ENCODE measurements at regions not wholly inside any gene's neighbourhood (a gene's known extent, or its start where the extent isn't known, plus 50 kb on each side); places are given as distances from the start of the nearest gene placed in this dataset.

DNA sequence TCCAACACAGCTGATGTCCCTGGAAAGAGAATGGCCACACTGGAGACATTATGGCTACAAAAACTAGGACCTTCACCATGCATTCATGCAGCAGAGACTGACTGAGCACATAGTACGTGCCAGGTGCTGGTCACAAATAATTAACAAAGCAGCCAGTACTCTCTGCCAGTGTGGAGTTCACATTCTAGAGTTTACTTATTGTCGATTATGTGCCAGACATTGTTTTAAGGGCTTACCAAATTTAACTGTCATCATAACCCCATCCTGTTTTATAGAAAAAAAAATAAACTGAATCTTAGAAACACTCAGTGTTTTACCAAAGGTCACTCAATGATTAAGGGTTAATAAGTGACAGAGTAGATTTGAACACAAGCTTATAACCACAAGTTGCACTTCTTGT lies 143.3 kb downstream of the RRAGC start:
- DNase-seq: no peak

DNA sequence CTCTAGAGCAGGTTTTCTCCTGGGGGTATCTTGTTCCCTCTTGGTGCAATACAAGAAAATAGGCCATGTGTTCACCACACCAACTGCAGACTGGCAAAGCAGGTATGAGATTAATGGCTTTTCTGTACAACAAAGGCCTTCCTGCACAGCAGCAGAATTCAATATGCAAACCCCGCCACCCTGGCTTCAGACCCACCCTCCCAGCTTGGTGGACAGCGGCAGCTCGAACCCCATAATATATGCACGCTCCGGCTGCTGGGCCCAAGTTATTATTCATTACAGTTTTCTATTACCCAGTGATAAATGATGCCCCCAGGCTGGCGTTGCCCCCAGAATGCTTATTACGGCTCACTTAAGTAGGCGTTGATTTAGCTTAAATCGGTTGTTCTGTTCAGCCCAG lies 144.2 kb downstream of the RRAGC start:
- DNase-seq: no peak

DNA sequence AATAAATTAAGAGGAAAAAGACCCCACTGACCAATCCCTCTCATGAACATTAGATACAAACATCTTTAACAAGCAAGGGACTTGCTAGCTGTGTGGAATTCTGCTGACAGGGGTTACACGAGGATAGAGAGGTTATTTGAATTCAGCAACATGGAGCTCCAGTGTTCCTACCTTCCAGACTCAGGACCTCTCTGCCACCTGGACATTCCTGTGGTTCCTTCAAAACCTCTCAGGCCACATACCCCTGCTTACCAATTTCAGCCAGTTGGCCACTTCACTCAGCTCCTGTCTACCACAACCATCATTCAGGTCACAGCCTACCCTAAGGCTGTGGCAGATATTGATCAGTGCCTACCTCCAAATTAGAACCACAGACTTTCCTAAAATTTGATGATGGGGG lies 147.5 kb downstream of the RRAGC start:
- no peak for DNase-seq

DNA sequence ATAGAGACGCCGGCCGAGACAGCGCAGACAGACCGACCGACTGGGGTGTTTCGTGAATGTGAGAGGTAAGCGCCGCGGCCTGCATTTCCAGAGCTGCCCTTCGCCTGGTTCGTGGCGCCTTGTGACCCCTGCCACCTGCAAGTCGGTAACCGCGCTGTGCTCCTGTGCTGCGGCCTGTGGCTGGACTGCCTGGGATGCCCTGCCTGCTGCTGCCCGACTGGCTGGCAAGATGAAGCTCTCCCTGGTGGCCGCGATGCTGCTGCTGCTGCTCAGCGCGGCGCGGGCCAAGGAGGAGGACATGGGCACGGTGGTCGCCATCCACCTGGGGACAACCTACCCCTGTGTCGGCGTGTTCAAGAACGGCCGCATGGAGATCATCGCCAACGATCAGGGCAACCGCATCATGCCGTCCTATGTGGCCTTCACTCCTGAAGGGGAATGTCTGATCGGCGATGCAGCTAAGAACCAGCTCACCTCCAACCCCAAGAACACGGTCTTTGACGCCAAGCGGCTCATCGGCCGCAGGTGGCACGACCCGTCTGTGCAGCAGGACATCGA lies 150.8 kb downstream of the RRAGC start:
- DNase-seq: no peak

DNA sequence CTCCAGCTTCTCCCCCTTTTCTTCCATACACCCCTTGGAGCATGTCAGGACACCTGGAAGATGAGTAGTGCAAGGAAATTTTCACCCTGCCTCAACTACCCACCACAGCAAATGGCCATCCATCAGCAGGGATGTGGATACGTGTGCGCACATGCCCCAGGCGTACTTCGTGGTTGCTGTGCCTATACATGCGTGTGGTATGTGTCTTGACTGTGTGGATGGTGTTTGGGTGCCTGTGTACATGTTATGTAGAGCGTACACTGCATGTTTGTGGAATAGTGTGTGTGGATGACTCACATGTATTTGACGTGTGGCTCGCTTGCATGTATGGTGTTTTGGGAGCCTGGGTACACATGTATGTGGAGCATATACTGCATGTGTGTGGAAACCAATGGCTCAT lies 158.5 kb downstream of the RRAGC start:
- no peak for DNase-seq

DNA sequence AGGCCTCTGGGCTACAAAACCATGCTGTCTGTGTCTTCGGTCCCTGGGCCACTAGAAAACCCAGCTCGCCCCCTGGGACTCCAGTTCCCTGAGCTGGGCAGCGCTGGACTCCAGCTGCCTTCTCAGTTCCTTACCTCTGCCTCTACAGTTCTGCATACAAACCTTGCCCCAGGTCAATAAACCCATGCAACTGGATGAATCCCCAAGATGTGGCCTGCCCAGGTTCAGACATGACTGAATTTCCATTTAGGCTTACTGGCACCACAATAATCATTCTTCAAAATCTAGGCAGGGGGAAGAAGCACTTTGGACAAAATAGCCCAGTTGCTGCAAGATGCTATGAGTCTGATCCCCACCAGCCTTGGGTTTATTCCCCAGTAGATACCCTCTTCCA lies 159.5 kb downstream of the RRAGC start:
- DNase-seq: no peak

DNA sequence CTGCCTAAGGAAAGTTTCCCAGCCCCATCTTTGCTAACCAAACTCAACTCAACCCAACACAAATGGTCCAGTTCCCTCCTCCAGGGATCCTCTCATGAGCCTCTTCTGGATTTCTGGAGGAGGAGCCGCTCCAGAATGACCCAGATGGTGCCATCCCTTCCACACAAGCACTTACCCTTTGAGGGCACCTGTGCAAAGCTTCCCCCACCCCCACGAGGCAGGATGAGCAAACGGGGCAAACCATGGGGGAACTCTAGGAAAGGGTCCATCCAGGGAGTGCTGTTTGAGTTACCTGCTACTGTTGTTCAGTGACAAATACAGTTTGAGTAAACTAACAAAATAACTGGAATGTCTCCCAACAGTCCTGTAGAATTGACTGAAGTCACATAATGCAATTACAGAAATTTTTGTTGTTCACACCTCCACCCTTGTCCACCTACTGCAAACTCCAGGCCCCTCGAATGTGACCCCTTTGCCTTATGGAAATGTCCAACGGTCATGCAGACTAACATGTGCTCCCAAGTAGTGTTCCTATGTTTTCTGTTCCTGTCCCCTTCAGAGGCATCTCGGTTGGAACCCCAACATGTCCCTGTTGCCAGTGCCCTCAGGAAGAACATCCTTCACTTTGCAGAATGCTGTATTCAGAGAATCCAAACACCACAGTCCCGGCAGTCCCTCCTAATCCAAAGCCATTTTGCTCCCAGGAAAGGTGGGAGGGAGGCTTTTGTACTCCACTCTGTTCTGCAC lies 160.1 kb downstream of the RRAGC start:
- DNase-seq: no peak

DNA sequence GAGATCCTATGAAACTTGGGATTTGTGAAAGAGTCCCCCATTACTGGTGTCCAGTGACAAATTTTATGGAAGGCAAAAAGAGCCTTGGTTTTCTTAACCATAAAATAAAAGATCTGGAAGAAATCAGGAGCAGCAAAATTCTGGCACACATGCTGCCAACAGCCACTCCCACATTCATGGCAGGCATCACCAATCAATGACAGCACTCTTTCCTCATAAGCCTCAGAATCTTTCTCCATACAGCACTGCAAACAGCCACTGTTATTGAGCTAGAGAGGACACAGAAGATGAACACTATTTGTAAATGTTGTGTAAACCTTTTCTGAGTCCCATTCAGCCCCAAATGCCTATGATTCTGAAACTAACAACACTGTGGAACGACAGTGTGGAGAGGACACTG lies 162.2 kb downstream of the RRAGC start:
- no peak for DNase-seq

DNA sequence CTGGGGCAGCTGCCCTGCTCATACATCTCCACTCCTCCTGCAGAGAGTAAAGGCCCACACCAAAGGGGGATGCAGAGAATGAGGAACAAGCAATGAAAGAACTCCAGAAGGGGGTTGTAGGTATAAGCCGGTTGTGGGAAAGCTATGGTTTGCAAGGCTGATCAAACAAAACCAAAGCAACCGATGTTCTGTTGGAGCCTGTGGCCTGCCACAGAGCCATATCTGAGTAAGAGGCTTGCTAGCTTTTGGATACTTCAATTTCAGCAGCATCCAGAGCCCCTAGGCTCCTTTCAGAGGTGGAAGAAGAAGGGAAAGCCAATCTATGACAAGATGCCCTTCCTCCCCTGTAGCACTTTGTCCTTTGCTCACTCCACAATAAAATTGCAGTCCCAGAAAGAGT lies 163.2 kb downstream of the RRAGC start:
- no peak for DNase-seq

DNA sequence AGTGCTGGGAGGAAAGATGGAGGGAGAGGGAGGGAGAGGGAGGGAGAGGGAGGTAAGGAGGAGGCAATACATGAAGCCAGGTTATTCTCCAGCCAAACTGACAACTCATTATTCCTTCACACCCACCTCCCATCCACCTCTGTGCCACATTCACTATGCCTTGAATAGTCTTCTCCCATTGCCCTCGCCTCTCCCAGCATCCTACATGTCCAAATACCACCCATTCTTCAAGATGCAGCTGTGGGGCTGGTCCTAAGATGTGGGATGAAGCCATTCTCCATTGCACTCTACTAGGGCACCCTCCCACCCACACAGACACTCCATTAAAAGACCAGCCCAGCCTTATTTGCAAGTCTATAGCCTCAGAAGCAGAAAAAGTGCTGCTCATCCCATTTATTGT lies 165.8 kb downstream of the RRAGC start:
- no peak for DNase-seq

DNA sequence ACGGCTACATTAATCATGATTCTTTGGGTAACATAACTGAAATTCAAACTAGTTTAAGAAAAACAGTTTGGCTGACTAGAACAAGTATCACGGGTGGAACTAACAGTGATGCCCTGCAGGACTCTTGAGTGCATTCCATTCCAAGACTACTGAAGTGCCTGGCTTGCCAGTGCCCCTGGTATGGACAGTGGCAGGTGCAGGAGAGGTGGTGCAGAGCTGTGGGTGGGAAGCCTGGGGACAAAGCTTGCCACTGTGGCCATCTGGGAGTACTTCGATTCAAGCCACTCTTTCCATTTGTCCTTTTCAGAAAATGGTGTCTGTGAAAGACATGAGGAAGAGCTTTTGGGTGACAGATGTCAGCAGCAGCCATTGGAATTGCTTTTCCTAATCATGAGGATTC lies 166.5 kb downstream of the RRAGC start:
- DNase-seq: no peak

DNA sequence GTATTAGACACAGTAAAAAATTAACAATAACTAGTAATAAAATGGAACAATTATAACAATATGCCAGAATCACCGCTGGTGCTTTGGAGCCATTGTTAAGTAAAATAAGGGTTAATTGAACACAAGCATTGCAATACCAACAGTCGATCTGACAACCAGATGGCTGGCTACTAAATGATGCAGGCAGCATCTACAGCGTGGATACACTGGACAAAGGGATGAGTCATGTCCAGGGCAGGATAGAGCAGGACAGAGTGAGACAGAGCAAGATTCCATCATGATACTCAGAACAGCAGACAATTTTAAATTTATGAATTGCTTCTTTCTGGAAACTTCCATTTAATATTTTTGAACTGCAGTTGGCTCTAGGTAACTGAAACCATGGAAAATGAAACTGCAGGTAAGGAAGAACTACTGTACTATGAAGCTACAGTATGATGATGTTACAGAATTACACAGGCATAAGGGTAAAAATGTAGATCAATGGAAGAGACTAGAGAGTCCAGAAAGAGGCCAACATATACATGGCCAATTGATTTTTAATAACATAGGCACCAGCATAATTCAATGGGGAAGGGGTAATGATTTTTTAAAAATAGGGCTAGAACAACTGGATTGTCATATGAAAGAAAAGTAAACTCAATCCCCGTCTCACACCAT lies 168.7 kb downstream of the RRAGC start:
- no peak for DNase-seq

DNA sequence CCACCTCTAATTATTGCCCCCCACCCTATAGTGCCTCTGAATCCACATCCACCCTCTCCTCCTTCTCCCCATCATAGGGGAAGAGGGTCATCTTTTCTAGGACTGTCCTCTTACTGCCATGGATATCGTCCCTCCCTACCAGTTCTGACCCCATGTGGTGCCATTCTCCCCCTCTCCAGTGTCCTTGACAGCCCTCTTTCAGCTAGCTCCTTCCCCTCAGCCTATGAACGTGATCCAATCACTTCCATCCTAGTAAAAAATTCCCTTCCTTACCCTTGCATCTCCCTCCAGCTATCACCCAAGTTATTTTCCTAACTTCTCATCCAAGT lies 172.7 kb downstream of the RRAGC start:
- no peak for DNase-seq

DNA sequence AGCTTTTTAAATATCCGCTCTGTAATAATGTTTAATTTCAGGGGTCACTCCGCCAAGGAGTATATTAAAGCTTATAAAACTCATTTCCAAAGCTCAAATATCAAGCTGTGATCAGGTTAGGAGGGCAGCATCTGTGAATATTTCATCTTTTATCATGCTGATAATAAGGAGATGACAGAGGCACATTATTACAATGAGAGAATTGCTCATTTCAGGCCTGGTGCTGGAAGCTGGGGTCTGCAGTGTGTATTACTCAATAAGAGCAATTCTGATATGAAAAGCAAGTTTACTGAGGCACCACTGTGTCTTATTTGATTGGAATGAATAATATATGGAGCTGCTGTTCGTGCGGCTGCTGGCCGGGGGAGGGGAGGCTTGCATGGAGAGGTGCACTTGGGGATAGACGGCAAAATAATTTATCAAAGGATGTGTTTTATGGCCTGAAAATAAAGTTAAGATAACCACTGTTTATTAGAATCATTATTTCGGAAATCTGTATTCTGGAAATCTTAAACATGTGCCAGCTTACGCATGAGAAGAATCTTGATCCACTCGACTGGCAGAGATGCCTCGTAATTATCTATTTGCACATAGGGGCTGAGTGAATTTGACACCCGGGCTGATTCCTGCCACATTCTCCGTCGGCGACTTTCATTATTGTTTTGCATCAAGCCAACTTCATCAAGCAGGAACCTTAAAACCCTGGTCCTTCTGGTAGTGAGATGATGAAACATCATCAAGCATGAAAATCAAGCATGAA lies 173.2 kb downstream of the RRAGC start:
- no peak for DNase-seq

DNA sequence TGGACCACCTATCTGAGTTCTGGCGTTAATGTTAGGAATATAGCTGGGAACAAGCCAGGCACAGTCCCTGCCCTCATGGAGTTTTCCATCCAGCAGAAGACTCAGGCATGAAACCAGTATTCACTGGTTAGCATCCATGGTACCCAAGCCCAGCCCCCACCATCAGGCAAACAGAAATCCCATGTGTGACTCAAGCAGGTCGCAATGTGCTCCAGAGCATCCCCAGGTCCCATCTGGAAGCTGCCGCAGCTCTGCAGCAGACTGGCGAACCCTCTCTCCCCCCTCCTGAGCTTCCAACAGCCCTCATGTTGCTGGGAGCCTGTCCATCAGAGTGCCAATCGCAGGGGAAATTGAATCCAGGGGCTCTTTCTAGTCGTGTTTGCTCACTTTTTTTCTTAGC lies 174.2 kb downstream of the RRAGC start:
- DNase-seq: no peak

DNA sequence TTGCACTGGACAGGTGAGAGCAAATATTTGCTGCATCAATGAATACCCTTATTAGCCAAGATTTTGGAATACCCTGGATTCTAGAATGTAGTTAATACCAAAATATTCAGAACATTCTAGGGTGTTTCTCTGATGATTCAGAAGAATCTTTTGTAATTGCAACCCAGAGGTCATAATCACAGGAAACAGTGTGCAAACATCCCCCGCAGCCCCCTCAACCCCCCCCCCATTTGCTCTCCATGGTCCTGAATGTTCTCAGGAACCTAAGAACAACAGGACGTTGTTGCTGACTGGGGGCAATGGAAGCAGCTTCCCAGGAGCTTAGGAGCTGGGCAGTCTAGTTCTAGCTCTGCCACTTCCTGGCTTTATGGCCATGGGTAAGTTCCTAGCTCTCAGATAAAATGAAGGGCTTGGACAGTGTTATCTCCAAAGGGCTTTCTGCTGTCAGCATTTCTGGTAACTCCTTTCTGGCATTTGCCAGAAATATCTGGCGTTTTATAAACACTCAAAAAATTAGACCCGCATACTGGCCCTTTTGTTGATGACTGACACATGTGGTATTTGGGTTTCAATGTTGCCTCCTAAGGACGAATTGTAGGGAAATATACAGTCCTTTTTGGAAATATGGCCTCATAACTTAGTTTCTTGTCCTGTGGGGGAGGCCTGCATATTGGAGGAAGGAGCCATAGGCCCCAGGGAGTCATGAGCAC lies 178.6 kb downstream of the RRAGC start:
- no peak for DNase-seq

DNA sequence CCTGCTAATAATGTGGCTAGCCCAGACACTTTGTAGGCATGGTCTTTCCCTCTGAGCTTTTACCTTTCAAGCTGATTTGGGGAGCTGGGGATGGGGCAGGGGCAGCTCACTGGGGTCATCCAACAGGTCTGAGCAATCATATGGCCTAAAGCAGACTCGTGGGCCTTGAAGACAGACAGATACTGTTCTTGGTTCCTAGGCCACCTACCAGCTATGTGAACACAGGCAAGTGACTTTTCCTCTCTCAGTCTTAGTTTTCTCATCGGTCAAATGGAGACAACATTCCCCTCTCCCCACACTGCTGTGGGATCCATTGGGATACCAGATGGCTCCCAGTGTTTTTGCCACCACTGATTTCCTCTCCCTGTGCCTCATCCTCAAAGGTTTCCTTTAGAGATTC lies 181.8 kb downstream of the RRAGC start:
- no peak for DNase-seq

DNA sequence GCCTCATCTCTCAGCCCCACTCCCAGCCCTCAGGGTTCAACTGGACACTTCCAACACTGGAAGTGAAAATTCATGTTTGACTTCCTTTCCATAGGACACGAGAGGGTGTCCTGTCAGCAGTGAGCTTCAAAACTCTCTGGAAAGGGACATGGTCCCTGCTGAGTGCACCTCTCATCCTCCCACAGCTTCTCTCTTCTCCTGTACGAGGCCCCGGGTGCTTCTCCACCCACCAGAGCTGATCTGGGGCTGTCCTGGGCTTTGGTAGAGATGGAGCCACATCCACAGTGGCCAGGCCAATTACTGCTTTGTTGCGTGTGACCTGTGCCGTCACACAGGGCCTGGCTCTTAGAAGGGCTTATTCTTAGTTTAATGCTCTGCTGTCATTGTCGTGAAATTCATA lies 182.3 kb downstream of the RRAGC start:
- no peak for DNase-seq

DNA sequence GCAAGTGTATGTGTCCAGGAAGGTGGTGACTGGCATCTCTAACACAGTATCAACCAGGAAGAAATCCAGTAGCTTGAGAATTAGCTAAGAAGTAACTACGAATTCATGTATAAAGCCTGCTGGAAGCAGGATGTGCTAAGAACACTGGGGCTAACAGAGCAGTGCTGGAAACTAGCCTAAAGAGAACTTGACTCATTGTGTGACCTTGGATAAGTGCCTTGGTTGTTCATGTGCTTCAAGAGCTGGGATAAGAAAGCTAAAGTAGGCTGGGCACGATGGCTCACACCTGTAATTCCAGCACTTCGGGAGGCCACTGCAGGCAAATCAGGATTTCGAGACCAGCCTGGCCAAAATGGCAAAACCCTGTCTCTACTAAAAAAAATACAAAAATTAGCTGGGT lies 186.9 kb downstream of the RRAGC start:
- no peak for DNase-seq

DNA sequence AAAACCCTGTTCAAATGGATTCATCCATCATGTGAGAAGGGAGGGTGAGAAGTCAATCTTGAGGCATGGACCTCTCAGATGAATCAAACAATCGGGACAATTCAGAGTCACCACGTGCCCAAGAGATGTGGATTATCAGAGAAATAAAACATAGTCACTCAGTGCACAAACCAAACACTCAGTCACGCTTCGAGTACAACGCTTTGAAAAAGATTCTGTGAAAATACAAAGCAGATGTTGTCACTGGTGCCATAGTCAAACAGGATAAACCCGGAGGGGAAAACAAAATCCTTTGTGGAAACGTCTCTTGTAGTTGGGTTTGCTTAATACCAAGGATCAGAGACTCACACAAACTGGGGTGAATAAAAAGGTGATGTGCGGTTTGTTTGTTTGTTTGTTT lies 188.4 kb downstream of the RRAGC start:
- no peak for DNase-seq

DNA sequence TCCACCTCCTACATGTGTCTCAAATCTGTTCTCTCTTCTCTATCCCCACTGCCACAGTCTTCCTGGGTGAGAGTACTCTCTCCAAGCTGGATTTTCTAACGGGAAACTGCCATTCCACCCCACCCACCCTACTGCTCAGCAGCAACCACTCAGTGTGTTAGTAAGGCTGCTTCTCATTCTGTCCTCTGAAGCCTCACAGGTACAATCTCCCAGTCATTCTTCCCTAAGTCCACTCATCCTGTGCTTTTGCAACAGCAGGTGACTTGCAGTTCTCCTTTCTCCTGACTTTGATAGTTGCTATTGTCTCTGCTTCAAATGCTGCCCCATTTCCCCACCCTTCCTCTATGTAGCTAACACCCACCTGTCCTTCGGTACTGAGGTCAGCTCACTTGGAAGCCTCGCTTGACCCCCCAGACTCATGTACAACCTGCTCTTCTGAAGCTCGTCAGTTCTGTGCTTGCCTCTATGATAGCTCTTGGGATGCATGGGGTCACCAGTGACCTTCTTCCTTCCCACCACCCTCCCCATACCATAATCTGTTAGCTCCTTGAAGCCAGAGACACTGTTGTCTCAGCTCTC lies 188.9 kb downstream of the RRAGC start:
- no peak for DNase-seq

DNA sequence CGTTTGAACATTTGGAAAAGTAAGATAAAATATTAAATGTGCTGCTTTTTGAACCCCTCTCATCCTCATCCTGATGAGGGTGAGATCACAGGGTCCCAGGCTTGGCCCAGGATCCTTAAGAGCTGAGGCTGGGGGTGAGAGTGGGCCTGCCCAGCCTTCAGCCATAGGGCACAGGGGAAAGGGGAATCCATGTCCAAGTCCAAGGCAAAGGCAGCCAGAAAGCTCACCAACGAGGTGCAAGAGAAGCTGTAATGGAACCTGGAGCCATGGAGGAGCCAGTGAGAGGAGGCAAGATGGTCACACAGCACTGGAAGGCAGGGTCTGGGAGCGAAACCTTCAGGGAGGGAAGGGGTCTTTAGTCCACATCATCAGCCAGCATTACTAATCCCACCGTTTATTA lies 191.9 kb downstream of the RRAGC start:
- DNase-seq: no peak

DNA sequence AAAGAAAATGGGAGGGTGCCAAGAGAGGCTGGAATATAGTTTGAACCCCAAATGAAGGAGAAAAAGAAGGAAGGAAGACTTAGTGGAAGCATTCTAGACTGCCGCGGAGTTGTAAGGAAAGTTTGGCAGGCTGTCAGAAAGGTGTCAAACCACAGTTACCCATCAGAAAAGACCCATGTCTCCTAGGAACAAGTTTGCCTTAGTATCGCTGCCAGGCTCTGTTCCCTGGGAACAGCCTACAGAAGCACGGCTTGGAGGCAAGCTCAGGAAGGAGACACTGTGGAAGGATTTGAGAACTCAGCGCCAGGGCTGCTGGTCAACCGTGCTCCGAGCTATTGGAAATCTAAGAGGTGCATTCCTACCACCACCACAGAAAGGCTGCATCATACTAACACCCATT lies 197.4 kb downstream of the RRAGC start:
- DNase-seq: no peak
